SK-N-SH treated with all-trans-retinoic acid at 6 μM for 48 hours (cell line): ENCODE measurements at regions not wholly inside any gene's neighbourhood (a gene's known extent, or its start where the extent isn't known, plus 50 kb on each side); places are given as distances from the start of the nearest gene placed in this dataset.
A peak's percentile ranks its signal among the peaks of the same experiment; 100 is the strongest.

Source experiments
- ATAC-seq: fragments of 200-7000 bp; cut with Tn5 transposase; 3 replicates; pipeline ENCODE4 v1.9.1; 2020; ENCODE audit warnings: mild to moderate bottlenecking, moderate library complexity
- ARNTL ChIP-seq: fragments of 450-650 bp; formaldehyde crosslinking; IDR thresholded peaks from 2 replicates; pipeline ENCODE4 v1.5.0; 2020; ENCODE audit warnings: low read depth, mild to moderate bottlenecking, moderate library complexity, borderline replicate concordance
- CSDC2 ChIP-seq: fragments of 250-450 bp; sonication (Bioruptor Pico); IDR thresholded peaks from 2 replicates; pipeline ENCODE4 v1.5.0; 2020; ENCODE audit warnings: mild to moderate bottlenecking, moderate library complexity
- GLIS3 ChIP-seq: fragments of 250-450 bp; sonication (Bioruptor Pico); IDR thresholded peaks from 2 replicates; pipeline ENCODE4 v1.5.0; 2020; ENCODE audit warnings: mild to moderate bottlenecking, moderate library complexity
- ISL1 ChIP-seq: fragments of 250-450 bp; sonication (Bioruptor Pico); IDR thresholded peaks from 2 replicates; pipeline ENCODE4 v2.1.2; 2022; ENCODE audit warnings: mild to moderate bottlenecking, moderate library complexity
- RARB ChIP-seq: fragments of 250-450 bp; sonication (Bioruptor Pico); IDR thresholded peaks from 2 replicates; pipeline ENCODE4 v1.8.0; 2021; ENCODE audit warnings: mild to moderate bottlenecking, moderate library complexity
- TCF4 ChIP-seq: fragments of 250-450 bp; sonication (Bioruptor Pico); IDR thresholded peaks from 2 replicates; pipeline ENCODE4 v1.8.0; 2021; ENCODE audit warnings: mild to moderate bottlenecking, moderate library complexity, borderline replicate concordance
- ZC3H10 ChIP-seq: fragments of 250-450 bp; sonication (Bioruptor Pico); IDR thresholded peaks from 2 replicates; pipeline ENCODE4 v1.5.1; 2021; ENCODE audit warnings: mild to moderate bottlenecking, moderate library complexity
- ZNF565 ChIP-seq: fragments of 450-650 bp; formaldehyde crosslinking; conservative IDR thresholded peaks from 2 replicates; pipeline ENCODE4 v1.5.0; 2020; ENCODE audit warnings: low read depth, mild to moderate bottlenecking, moderate library complexity
- ZNF8 ChIP-seq: fragments of 450-650 bp; formaldehyde crosslinking; IDR thresholded peaks from 2 replicates; pipeline ENCODE4 v1.5.0; 2020; ENCODE audit warnings: mild to moderate bottlenecking, moderate library complexity
- TF ChIP-seq, protein P1 (sequence below): fragments of 250-450 bp; sonication (Bioruptor Pico); IDR thresholded peaks from 2 replicates; pipeline ENCODE4 v1.5.0; 2020; ENCODE audit warnings: mild to moderate bottlenecking, moderate library complexity
- TF ChIP-seq, protein P2 (sequence below): fragments of 250-450 bp; sonication (Bioruptor Pico); IDR thresholded peaks from 2 replicates; pipeline ENCODE4 v1.5.1; 2020; ENCODE audit warnings: low read depth, mild to moderate bottlenecking, moderate library complexity
- TF ChIP-seq, protein P3 (sequence below): fragments of 250-450 bp; sonication (Bioruptor Pico); IDR thresholded peaks from 2 replicates; pipeline ENCODE4 v1.8.0; 2021; ENCODE audit warnings: low read depth, mild to moderate bottlenecking, moderate library complexity, borderline replicate concordance
- TF ChIP-seq, protein P4 (sequence below): fragments of 250-450 bp; sonication (Bioruptor Pico); IDR thresholded peaks from 2 replicates; pipeline ENCODE4 v1.5.1; 2021; ENCODE audit warnings: mild to moderate bottlenecking, moderate library complexity

DNA sequence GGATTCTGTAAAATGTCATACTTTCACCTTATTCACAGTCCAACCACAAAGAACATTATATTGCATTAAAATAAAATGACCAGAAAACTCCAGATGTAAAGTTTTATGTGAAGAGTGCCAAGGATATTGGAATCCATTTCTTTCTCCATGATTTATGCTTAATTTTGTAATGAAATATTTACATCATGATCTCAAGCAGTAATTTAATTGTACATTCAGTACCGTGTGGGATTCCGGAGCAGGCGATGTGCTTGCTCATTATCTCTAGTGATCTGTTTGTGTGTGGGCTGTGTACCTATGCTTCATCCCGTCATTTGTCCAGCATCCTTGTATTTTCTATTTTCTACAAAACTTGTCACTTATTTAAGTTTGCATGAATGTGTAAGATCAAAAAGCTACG, 415.9 kb upstream of the SLC8A1 start (continued):
- TF ChIP-seq, protein P1, sequence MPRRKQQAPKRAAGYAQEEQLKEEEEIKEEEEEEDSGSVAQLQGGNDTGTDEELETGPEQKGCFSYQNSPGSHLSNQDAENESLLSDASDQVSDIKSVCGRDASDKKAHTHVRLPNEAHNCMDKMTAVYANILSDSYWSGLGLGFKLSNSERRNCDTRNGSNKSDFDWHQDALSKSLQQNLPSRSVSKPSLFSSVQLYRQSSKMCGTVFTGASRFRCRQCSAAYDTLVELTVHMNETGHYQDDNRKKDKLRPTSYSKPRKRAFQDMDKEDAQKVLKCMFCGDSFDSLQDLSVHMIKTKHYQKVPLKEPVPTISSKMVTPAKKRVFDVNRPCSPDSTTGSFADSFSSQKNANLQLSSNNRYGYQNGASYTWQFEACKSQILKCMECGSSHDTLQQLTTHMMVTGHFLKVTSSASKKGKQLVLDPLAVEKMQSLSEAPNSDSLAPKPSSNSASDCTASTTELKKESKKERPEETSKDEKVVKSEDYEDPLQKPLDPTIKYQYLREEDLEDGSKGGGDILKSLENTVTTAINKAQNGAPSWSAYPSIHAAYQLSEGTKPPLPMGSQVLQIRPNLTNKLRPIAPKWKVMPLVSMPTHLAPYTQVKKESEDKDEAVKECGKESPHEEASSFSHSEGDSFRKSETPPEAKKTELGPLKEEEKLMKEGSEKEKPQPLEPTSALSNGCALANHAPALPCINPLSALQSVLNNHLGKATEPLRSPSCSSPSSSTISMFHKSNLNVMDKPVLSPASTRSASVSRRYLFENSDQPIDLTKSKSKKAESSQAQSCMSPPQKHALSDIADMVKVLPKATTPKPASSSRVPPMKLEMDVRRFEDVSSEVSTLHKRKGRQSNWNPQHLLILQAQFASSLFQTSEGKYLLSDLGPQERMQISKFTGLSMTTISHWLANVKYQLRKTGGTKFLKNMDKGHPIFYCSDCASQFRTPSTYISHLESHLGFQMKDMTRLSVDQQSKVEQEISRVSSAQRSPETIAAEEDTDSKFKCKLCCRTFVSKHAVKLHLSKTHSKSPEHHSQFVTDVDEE: peak; percentile 47; the same call in 1 of the 2 replicates

DNA sequence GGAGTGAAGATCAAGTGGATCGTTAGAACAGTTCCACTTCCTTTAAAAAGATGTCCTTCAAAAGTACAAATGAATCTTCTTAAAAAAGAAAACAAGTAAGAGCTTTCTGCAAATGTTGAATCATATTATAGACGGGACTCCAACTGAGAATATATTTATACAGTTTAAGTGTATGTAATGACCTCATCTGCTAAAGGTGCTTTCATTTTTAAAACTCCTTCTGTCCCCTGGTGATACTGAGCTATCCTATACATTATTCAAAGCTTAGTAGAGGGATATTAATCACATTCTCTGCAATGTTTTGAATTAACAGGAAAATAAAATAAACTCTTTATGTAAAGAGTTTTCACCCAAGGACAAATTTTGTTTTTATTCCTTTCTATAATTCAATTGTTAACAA, 420.7 kb upstream of the SLC8A1 start:
- no peak for ATAC-seq
- no peak for TF ChIP-seq RARB (CRISPR knock-in tag)
- TF ChIP-seq ZNF8 (CRISPR knock-in tag): no peak
- no peak for TF ChIP-seq ARNTL (CRISPR knock-in tag)
- no peak for TF ChIP-seq TCF4 (CRISPR knock-in tag)
- TF ChIP-seq, protein P2, sequence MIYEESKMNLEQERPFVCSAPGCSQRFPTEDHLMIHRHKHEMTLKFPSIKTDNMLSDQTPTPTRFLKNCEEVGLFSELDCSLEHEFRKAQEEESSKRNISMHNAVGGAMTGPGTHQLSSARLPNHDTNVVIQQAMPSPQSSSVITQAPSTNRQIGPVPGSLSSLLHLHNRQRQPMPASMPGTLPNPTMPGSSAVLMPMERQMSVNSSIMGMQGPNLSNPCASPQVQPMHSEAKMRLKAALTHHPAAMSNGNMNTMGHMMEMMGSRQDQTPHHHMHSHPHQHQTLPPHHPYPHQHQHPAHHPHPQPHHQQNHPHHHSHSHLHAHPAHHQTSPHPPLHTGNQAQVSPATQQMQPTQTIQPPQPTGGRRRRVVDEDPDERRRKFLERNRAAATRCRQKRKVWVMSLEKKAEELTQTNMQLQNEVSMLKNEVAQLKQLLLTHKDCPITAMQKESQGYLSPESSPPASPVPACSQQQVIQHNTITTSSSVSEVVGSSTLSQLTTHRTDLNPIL: no peak
- no peak for TF ChIP-seq ISL1 (CRISPR knock-in tag)
- TF ChIP-seq, protein P1: no peak
- TF ChIP-seq, protein P3, sequence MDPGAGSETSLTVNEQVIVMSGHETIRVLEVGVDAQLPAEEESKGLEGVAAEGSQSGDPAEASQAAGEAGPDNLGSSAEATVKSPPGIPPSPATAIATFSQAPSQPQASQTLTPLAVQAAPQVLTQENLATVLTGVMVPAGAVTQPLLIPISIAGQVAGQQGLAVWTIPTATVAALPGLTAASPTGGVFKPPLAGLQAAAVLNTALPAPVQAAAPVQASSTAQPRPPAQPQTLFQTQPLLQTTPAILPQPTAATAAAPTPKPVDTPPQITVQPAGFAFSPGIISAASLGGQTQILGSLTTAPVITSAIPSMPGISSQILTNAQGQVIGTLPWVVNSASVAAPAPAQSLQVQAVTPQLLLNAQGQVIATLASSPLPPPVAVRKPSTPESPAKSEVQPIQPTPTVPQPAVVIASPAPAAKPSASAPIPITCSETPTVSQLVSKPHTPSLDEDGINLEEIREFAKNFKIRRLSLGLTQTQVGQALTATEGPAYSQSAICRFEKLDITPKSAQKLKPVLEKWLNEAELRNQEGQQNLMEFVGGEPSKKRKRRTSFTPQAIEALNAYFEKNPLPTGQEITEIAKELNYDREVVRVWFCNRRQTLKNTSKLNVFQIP (CRISPR knock-in tag): no peak
- no peak for TF ChIP-seq ZNF565
- TF ChIP-seq ZC3H10 (CRISPR knock-in tag): no peak
- TF ChIP-seq, protein P4, sequence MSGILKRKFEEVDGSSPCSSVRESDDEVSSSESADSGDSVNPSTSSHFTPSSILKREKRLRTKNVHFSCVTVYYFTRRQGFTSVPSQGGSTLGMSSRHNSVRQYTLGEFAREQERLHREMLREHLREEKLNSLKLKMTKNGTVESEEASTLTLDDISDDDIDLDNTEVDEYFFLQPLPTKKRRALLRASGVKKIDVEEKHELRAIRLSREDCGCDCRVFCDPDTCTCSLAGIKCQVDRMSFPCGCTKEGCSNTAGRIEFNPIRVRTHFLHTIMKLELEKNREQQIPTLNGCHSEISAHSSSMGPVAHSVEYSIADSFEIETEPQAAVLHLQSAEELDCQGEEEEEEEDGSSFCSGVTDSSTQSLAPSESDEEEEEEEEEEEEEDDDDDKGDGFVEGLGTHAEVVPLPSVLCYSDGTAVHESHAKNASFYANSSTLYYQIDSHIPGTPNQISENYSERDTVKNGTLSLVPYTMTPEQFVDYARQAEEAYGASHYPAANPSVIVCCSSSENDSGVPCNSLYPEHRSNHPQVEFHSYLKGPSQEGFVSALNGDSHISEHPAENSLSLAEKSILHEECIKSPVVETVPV (CRISPR knock-in tag): no peak

DNA sequence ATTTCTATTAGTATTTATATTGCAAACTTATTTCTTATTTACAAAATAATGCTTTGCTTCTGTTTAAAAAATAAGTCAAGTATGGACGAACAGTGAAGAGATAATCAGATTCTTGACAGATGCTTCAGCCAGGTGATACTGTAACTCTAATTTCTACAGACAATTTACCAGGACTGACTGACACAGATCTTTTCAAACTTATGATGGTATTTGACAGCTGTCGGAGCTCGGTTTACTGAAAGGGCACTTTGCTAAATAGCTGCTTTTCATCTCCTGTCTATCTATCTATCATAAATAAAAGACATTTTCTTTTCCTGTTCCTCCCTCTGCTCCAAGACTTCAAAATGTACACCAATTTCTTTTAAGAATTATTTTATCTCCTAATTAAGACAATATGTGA, 422.5 kb upstream of the SLC8A1 start:
- no peak for TF ChIP-seq ZC3H10 (CRISPR knock-in tag)
- TF ChIP-seq, protein P1: no peak
- TF ChIP-seq CSDC2 (CRISPR knock-in tag): no peak
- TF ChIP-seq GLIS3 (CRISPR knock-in tag): no peak
- TF ChIP-seq, protein P3 (CRISPR knock-in tag): no peak
- TF ChIP-seq ZNF565: no peak
- TF ChIP-seq ARNTL (CRISPR knock-in tag): no peak
- no peak for ATAC-seq
